Vagina (tissue), 2 donors: ENCODE measurements at regions not wholly inside any gene's neighbourhood (a gene's known extent, or its start where the extent isn't known, plus 50 kb on each side); places are given as distances from the start of the nearest gene placed in this dataset.

Experiments
- DNase-seq, 2 donors: peaks; one replicate each; pipeline ENCODE4 v3.0.0-alpha.2; 2017; ENCODE audit errors: extremely low spot score in 2 of 2
- H3K27ac ChIP-seq: fragments of 200-600 bp; sonication (generic); one replicate; pipeline ENCODE4 v1.5.1; 2019
- H3K27me3 ChIP-seq: fragments of 200-600 bp; sonication (generic); one replicate; pipeline ENCODE4 v1.5.1; 2019
- H3K36me3 ChIP-seq, 2 donors: fragments of 200-600 bp; sonication (generic); one replicate each; pipeline ENCODE4 v1.5.1; 2017 to 2019
- H3K4me1 ChIP-seq: fragments of 200-600 bp; sonication (generic); one replicate; pipeline ENCODE4 v1.5.1; 2019
- H3K4me3 ChIP-seq, 2 donors: fragments of 200-600 bp; sonication (generic); 1 replicate in 1 of 2; 2 replicates in 1 of 2; pipeline ENCODE4 v1.5.1; 2016 to 2019
- H3K9me3 ChIP-seq: fragments of 200-600 bp; sonication (generic); one replicate; pipeline ENCODE4 v1.5.1; 2019
- POLR2A ChIP-seq, 2 donors: fragments of 450-650 bp; IDR thresholded peaks; one replicate each; pipeline ENCODE4 v1.6.1; 2017; ENCODE audit warnings: antibody characterized with exemption in 2 of 2, mild to moderate bottlenecking in 2 of 2, moderate library complexity in 2 of 2
- POLR2AphosphoS5 ChIP-seq, 2 donors: sonication (generic); formaldehyde crosslinking; IDR thresholded peaks; one replicate each; pipeline ENCODE4 v1.9.0; 2017; ENCODE audit warnings: antibody characterized with exemption in 2 of 2, mild to moderate bottlenecking in 2 of 2, low read depth in 1 of 2; ENCODE audit not compliant: insufficient read depth in 1 of 2
- intact Hi-C: fragments of 100-400 bp; cut with DNase I; formaldehyde crosslinking; loops from one replicate; pipeline ENCODE4 v1.15.1; 2023
- TF ChIP-seq, protein P1 (sequence below), 3 experiments: fragments of 450-650 bp in 2 of 3; fragments of 200-600 bp in 1 of 3; sonication (generic) in 1 of 3; IDR thresholded peaks; one replicate each; pipeline ENCODE4 v1.5.1; 2017 to 2019; ENCODE audit warnings: antibody characterized with exemption in 3 of 3, mild to moderate bottlenecking in 2 of 3, moderate library complexity in 2 of 3

DNA sequence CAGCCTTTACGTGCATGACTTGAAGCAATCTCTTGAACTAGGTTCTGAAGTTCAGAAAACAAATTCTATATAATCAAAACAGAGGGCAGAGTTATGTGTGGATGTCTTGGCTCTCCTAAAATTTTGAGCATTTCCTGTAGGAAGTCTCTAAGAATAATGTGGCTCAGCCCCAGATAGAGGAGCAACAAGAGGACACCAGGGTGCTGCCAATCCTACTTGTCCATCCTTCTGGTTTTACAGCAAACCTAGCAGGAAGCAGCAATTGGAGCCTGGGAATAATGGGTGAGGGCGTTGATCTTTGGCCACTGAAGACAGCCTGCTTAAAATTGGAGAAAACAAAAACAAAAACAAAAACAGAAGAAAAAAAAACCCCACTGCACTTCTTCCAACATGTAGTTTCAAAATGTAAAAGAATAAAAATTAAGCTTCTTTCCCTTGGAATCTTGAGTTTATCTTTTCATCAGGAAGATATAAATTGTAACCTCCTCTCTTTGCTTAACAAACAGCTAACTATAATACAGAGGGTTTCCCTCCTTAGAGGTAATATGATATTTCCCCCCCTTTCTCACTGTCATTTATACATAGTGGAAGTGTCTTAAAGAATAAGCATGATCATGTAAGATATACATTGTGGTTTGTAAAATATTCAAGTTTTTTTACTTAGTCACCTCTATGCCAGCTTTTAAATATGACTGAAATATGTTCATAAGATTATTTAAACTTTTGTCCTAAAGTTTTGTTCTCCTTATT, 130.6 kb downstream of the FBXO8 start:
- H3K27me3 ChIP-seq, result no peaks in the 10 kb centered on the region
- H3K4me1 ChIP-seq, result no peaks in the 10 kb centered on the region
- no peaks in the 10 kb centered on the region for H3K36me3 ChIP-seq
- H3K27ac ChIP-seq, result no peak overlapping the region
- H3K4me3 ChIP-seq, result no peak overlapping the region
- TF ChIP-seq POLR2AphosphoS5 (IDR thresholded peaks at IDR 0.05; ENCODE audit: insufficient read depth in 1 of 2, low read depth in 1 of 2), result no peak
- no peak for TF ChIP-seq POLR2A (IDR thresholded peaks at IDR 0.05)
- TF ChIP-seq, protein P1, sequence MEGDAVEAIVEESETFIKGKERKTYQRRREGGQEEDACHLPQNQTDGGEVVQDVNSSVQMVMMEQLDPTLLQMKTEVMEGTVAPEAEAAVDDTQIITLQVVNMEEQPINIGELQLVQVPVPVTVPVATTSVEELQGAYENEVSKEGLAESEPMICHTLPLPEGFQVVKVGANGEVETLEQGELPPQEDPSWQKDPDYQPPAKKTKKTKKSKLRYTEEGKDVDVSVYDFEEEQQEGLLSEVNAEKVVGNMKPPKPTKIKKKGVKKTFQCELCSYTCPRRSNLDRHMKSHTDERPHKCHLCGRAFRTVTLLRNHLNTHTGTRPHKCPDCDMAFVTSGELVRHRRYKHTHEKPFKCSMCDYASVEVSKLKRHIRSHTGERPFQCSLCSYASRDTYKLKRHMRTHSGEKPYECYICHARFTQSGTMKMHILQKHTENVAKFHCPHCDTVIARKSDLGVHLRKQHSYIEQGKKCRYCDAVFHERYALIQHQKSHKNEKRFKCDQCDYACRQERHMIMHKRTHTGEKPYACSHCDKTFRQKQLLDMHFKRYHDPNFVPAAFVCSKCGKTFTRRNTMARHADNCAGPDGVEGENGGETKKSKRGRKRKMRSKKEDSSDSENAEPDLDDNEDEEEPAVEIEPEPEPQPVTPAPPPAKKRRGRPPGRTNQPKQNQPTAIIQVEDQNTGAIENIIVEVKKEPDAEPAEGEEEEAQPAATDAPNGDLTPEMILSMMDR (IDR thresholded peaks at IDR 0.05), result no peak
- H3K9me3 ChIP-seq, result no peaks in the 10 kb centered on the region
- no peak for DNase-seq
- intact Hi-C loops, result no loop called here

DNA sequence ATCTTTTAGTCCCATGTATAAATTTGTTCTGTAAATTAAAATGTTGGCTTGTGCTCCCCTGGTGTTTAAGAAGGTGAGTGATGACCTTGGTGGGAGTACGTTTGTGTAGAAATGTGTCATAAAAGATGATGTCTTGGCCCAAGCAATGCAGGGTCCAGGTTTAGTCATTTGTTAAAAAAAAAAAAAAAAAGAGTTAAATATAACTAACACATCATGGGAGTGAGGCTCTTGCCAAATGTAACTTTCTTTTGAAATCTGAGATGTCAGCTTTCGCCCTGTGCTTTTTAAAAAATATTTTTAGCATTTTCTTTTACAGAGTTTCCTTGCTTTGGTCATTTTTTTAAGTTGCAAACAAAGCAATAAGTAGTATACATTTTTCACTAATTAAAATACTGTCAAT, 135.6 kb downstream of the FBXO8 start:
- intact Hi-C loops, result no loop called here
- Histone ChIP-seq H3K36me3 (no peaks in the 10 kb centered on the region), H3K4me3 (no peak overlapping the region), H3K27me3 (no peaks in the 10 kb centered on the region), H3K27ac (no peak overlapping the region), H3K4me1 (no peaks in the 10 kb centered on the region), H3K9me3 (no peaks in the 10 kb centered on the region)
- no peak for DNase-seq
- TF ChIP-seq POLR2AphosphoS5 (IDR thresholded peaks at IDR 0.05; ENCODE audit: insufficient read depth in 1 of 2, low read depth in 1 of 2), result no peak
- no peak for TF ChIP-seq POLR2A (IDR thresholded peaks at IDR 0.05)
- TF ChIP-seq, protein P1 (IDR thresholded peaks at IDR 0.05), result no peak

DNA sequence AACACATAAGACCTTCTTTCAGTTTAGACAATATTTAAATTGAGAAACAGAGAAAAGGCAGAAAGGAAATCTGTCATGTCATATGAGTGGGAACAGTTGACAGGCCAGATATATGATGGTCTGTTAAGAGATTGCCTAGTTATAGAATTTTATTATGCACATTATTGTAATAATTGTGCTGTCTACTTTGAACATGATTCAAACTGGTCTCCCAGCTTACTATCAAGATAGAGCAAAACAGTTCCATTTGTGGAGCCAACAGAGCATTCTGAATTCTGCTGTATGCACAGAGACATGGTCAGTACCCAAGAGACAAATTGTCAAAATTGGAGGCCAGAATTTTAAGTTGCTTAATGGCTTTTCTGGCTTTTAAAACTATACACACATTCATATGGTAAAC, 139.4 kb downstream of the FBXO8 start:
- Histone ChIP-seq H3K4me1 (no peaks in the 10 kb centered on the region), H3K27me3 (no peaks in the 10 kb centered on the region), H3K27ac (no peak overlapping the region), H3K36me3 (no peaks in the 10 kb centered on the region), H3K9me3 (no peaks in the 10 kb centered on the region), H3K4me3 (no peak overlapping the region)
- intact Hi-C loops, result no loop called here
- no peak for TF ChIP-seq POLR2AphosphoS5 (IDR thresholded peaks at IDR 0.05; ENCODE audit: insufficient read depth in 1 of 2, low read depth in 1 of 2)
- TF ChIP-seq, protein P1 (IDR thresholded peaks at IDR 0.05), result no peak
- TF ChIP-seq POLR2A (IDR thresholded peaks at IDR 0.05), result no peak
- no peak for DNase-seq

DNA sequence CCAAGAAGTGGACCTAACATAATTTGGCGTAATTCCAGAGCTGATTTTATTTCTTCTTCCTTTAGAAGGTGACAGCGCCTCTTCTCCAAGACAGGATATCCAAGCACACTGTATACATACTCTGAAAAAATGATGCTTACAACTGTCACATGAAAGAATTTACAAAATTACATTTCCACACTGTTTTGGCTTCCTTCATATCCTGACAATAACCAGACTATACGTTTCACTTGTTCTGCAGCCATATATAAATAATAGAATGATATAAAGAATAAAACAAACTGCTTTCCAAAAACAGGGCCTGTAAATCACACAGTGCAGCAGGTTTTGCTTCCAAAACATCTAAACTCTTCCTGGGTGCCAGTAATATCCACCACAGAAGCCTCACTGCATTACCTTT, 141.6 kb downstream of the FBXO8 start:
- H3K36me3 ChIP-seq, result no peaks in the 10 kb centered on the region

DNA sequence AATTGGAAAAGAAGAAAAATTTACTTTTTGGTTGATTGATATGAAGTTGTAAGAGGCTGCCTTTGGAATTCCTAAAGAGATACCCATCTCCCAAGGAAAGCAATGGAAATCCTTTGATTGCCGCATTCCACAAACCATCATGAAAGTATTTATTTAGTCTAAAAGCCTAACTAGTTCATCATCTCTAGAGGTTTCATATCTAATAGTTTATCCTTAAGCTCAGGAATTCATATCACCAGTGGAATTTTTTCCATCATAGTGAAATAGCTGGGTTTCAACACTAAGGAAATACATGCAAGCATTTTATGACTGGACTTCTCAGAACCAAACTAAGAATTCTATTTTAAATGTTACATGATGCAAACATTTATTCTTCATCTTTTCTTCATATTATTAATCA, 144.9 kb downstream of the FBXO8 start:
- H3K4me1 ChIP-seq, result no peaks in the 10 kb centered on the region
- intact Hi-C loops, result no loop called here
- DNase-seq, result no peak

More for the DNA sequence above, 141.6 kb downstream of the FBXO8 start:
- no peak for DNase-seq
- intact Hi-C loops, result no loop called here
- TF ChIP-seq POLR2AphosphoS5 (IDR thresholded peaks at IDR 0.05; ENCODE audit: insufficient read depth in 1 of 2, low read depth in 1 of 2), result no peak
- no peak for TF ChIP-seq POLR2A (IDR thresholded peaks at IDR 0.05)
- TF ChIP-seq, protein P1 (IDR thresholded peaks at IDR 0.05), result no peak
- H3K9me3 ChIP-seq, result no peaks in the 10 kb centered on the region
- no peak overlapping the region for H3K27ac ChIP-seq
- H3K4me3 ChIP-seq, result no peak overlapping the region
- no peaks in the 10 kb centered on the region for H3K4me1 ChIP-seq
- H3K27me3 ChIP-seq, result no peaks in the 10 kb centered on the region

More for the DNA sequence above, 144.9 kb downstream of the FBXO8 start:
- H3K27ac ChIP-seq, result no peak overlapping the region
- H3K27me3 ChIP-seq, result no peaks in the 10 kb centered on the region
- no peaks in the 10 kb centered on the region for H3K36me3 ChIP-seq
- no peak for TF ChIP-seq POLR2A (IDR thresholded peaks at IDR 0.05)
- TF ChIP-seq, protein P1 (IDR thresholded peaks at IDR 0.05), result no peak
- TF ChIP-seq POLR2AphosphoS5 (IDR thresholded peaks at IDR 0.05; ENCODE audit: insufficient read depth in 1 of 2, low read depth in 1 of 2), result no peak
- no peak overlapping the region for H3K4me3 ChIP-seq
- no peaks in the 10 kb centered on the region for H3K9me3 ChIP-seq
